ENCODE measurements at regions not wholly inside any gene's neighbourhood (a gene's known extent, or its start where the extent isn't known, plus 50 kb on each side); places are given as distances from the start of the nearest gene placed in this dataset.

GRCh38 chr11:134734141-134734845, 322.3 kb upstream of the B3GAT1 start:
- ATAC-seq (no peak), DNase-seq (ENCODE audit: low read depth, low spot score) (no peak)
- BruUV-seq (replicated peaks): no TSS peak
- ChIA-PET CTCF (no interaction called here), POLR2A (no interaction called here)
- H3K36me3 ChIP-seq (ENCODE audit: control insufficient read depth, insufficient read depth, low read length): no peaks in the 10 kb centered on the region
- peaks cover 8% of the 10 kb centered on the region for H3K27me3 ChIP-seq (ENCODE audit: control insufficient read depth, insufficient read depth, low read length)
- in situ Hi-C loops (cut with HindIII; ENCODE audit: low pct_unique_long_range_greater_than_20kb, low sequenced_read_pairs): no loop called here
- H3K27ac ChIP-seq (ENCODE audit: low read length): no peak overlapping the region
- no peak overlapping the region for H3K4me3 ChIP-seq (ENCODE audit: low read depth in 2 of 2, low read length in 2 of 2)
- no peak for TF ChIP-seq SIN3A (IDR thresholded peaks at IDR 0.05; ENCODE audit: borderline replicate concordance, insufficient read depth, low read depth, low read length)
- TF ChIP-seq, protein P1, sequence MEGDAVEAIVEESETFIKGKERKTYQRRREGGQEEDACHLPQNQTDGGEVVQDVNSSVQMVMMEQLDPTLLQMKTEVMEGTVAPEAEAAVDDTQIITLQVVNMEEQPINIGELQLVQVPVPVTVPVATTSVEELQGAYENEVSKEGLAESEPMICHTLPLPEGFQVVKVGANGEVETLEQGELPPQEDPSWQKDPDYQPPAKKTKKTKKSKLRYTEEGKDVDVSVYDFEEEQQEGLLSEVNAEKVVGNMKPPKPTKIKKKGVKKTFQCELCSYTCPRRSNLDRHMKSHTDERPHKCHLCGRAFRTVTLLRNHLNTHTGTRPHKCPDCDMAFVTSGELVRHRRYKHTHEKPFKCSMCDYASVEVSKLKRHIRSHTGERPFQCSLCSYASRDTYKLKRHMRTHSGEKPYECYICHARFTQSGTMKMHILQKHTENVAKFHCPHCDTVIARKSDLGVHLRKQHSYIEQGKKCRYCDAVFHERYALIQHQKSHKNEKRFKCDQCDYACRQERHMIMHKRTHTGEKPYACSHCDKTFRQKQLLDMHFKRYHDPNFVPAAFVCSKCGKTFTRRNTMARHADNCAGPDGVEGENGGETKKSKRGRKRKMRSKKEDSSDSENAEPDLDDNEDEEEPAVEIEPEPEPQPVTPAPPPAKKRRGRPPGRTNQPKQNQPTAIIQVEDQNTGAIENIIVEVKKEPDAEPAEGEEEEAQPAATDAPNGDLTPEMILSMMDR (IDR thresholded peaks at IDR 0.05): no peak
- no peak for TF ChIP-seq POLR2AphosphoS5 (IDR thresholded peaks at IDR 0.05; ENCODE audit: low read depth, low read length)
- no peak for TF ChIP-seq REST (IDR thresholded peaks at IDR 0.05; ENCODE audit: insufficient read depth in 1 of 2, low read depth in 2 of 2, low read length in 1 of 2)
- no peak for TF ChIP-seq TCF7L2 (IDR thresholded peaks at IDR 0.05; ENCODE audit: low read depth, low read length)
- intact Hi-C loops (cut with micrococcal nuclease; ENCODE audit: unreplicated experiment): no loop called here
- H3K4me1 ChIP-seq (ENCODE audit: control insufficient read depth, insufficient read depth, low read length): no peaks in the 10 kb centered on the region
- no peaks in the 10 kb centered on the region for H3K9me3 ChIP-seq (ENCODE audit: control insufficient read depth, insufficient read depth, low read depth, low read length)

GRCh38 chr11:134733646-134734045, 321.6 kb upstream of the B3GAT1 start:
- H3K4me3 ChIP-seq (ENCODE audit: low read depth in 2 of 2, low read length in 2 of 2): no peak overlapping the region
- intact Hi-C loops (cut with micrococcal nuclease; ENCODE audit: unreplicated experiment): no loop called here
- H3K4me1 ChIP-seq (ENCODE audit: control insufficient read depth, insufficient read depth, low read length): no peaks in the 10 kb centered on the region
- ATAC-seq (no peak), DNase-seq (ENCODE audit: low read depth, low spot score) (no peak)
- ChIA-PET CTCF (no interaction called here), POLR2A (no interaction called here)
- peaks cover 8% of the 10 kb centered on the region for H3K27me3 ChIP-seq (ENCODE audit: control insufficient read depth, insufficient read depth, low read length)
- no peaks in the 10 kb centered on the region for H3K36me3 ChIP-seq (ENCODE audit: control insufficient read depth, insufficient read depth, low read length)
- no peak for TF ChIP-seq POLR2AphosphoS5 (IDR thresholded peaks at IDR 0.05; ENCODE audit: low read depth, low read length)
- TF ChIP-seq TCF7L2 (IDR thresholded peaks at IDR 0.05; ENCODE audit: low read depth, low read length): no peak
- no peak for TF ChIP-seq REST (IDR thresholded peaks at IDR 0.05; ENCODE audit: insufficient read depth in 1 of 2, low read depth in 2 of 2, low read length in 1 of 2)
- no peak for TF ChIP-seq SIN3A (IDR thresholded peaks at IDR 0.05; ENCODE audit: borderline replicate concordance, insufficient read depth, low read depth, low read length)
- TF ChIP-seq, protein P1 (IDR thresholded peaks at IDR 0.05): no peak
- H3K27ac ChIP-seq (ENCODE audit: low read length): no peak overlapping the region
- H3K9me3 ChIP-seq (ENCODE audit: control insufficient read depth, insufficient read depth, low read depth, low read length): no peaks in the 10 kb centered on the region
- no TSS peak for BruUV-seq (replicated peaks)
- in situ Hi-C loops (cut with HindIII; ENCODE audit: low pct_unique_long_range_greater_than_20kb, low sequenced_read_pairs): no loop called here

Data from Panc1 (cell line).